Panc1 (cell line): ENCODE measurements at regions not wholly inside any gene's neighbourhood (a gene's known extent, or its start where the extent isn't known, plus 50 kb on each side); places are given as distances from the start of the nearest gene placed in this dataset.

Experiments
- ATAC-seq: fragments of 200-7000 bp; cut with Tn5 transposase; 2 replicates; pipeline ENCODE4 v1.9.1; 2020; ENCODE audit warnings: mild to moderate bottlenecking, moderate library complexity
- BruUV-seq: library from RNA; stranded (reverse); fragments of 400-500 nt; replicated peaks from 2 replicates; lab custom pipeline; 2021; lab: Mats Ljungman, UMichigan
- CTCF ChIA-PET: fragments of 300-600 bp; sonication (Branson Sonifier 250); formaldehyde crosslinking; loops from one replicate; lab custom pipeline; 2022; ENCODE audit warnings: antibody characterized with exemption; lab: Charles Lee
- POLR2A ChIA-PET: fragments of 300-600 bp; sonication (Branson Sonifier 250); formaldehyde crosslinking; loops from one replicate; lab custom pipeline; 2022; ENCODE audit warnings: antibody characterized with exemption; lab: Charles Lee
- DNase-seq: peaks from one replicate; pipeline ENCODE4 v3.0.0-alpha.2; 2010; ENCODE audit warnings: low read depth, low spot score
- H3K27ac ChIP-seq: 2 replicates; pipeline ENCODE4 v1.5.1; 2011; ENCODE audit warnings: mild to moderate bottlenecking, low read length, inconsistent platforms
- H3K27me3 ChIP-seq: fragments of 200-500 bp; sonication (Bioruptor generic); 2 replicates; pipeline ENCODE4 v1.6.0; 2014; ENCODE audit warnings: low read length, inconsistent platforms; ENCODE audit not compliant: control insufficient read depth, insufficient read depth
- H3K36me3 ChIP-seq: fragments of 200-500 bp; sonication (Bioruptor generic); 2 replicates; pipeline ENCODE4 v1.5.1; 2014; ENCODE audit warnings: inconsistent platforms, mild to moderate bottlenecking, low read length, moderate library complexity; ENCODE audit not compliant: control insufficient read depth, insufficient read depth
- H3K4me1 ChIP-seq: 2 replicates; pipeline ENCODE4 v1.5.1; 2011; ENCODE audit warnings: inconsistent platforms, mild to moderate bottlenecking, low read length, moderate library complexity; ENCODE audit not compliant: control insufficient read depth, insufficient read depth
- H3K4me3 ChIP-seq, 2 experiments: 2 replicates each; pipeline ENCODE4 v1.5.1; 2011 to 2012; ENCODE audit warnings: low read depth in 2 of 2, low read length in 2 of 2, mild to moderate bottlenecking in 2 of 2, inconsistent platforms in 1 of 2, moderate library complexity in 1 of 2
- H3K9me3 ChIP-seq: fragments of 200-500 bp; sonication (Bioruptor generic); 2 replicates; pipeline ENCODE4 v1.5.1; 2014; ENCODE audit warnings: low read depth, mild to moderate bottlenecking, inconsistent platforms, low read length, moderate library complexity; ENCODE audit not compliant: control insufficient read depth, insufficient read depth
- CTCF ChIP-seq: fragments of 450-650 bp; IDR thresholded peaks from 2 replicates; pipeline ENCODE4 v1.5.1; 2017; ENCODE audit warnings: mild to moderate bottlenecking
- POLR2AphosphoS5 ChIP-seq: IDR thresholded peaks from 2 replicates; pipeline ENCODE4 v1.6.1; 2012; ENCODE audit warnings: mild to moderate bottlenecking, low read depth, low read length, moderate library complexity
- REST ChIP-seq, 2 experiments: IDR thresholded peaks; 2 replicates each; pipeline ENCODE4 v1.6.1; 2011 to 2012; ENCODE audit warnings: low read depth in 2 of 2, control low read depth in 1 of 2, low read length in 1 of 2, mild to moderate bottlenecking in 1 of 2, moderate library complexity in 1 of 2; ENCODE audit not compliant: insufficient read depth in 1 of 2
- SIN3A ChIP-seq: IDR thresholded peaks from 2 replicates; pipeline ENCODE4 v1.6.1; 2012; ENCODE audit warnings: low read depth, mild to moderate bottlenecking, low read length, moderate library complexity, borderline replicate concordance; ENCODE audit not compliant: insufficient read depth
- TCF7L2 ChIP-seq: IDR thresholded peaks from 2 replicates; pipeline ENCODE4 v1.6.1; 2011; ENCODE audit warnings: mild to moderate bottlenecking, low read depth, low read length, inconsistent platforms
- in situ Hi-C: cut with HindIII; loops from 2 replicates; pipeline ENCODE4 v1.10.0; 2016; ENCODE audit warnings: low sequenced_read_pairs, low pct_unique_long_range_greater_than_20kb
- intact Hi-C: fragments of 100-400 bp; cut with micrococcal nuclease; formaldehyde crosslinking; loops from one replicate; pipeline ENCODE4 v1.10.0; 2022; ENCODE audit not compliant: unreplicated experiment

GRCh38 chr6:164085091-164086075 is 670.9 kb downstream of the QKI start:
- Histone ChIP-seq H3K9me3 (no peaks in the 10 kb centered on the region), H3K27ac (no peak overlapping the region), H3K4me1 (no peaks in the 10 kb centered on the region), H3K36me3 (no peaks in the 10 kb centered on the region), H3K4me3 (no peak overlapping the region), H3K27me3 (no peaks in the 10 kb centered on the region)
- ChIA-PET CTCF (interaction anchor here (0.6 to 0.7 kb wide), 2 partner anchors 48 to 1137 kb away, joined by 5 to 6 read pairs; no protein-coding TSS in a partner anchor), POLR2A (no interaction called here)
- no peak for TF ChIP-seq REST (IDR thresholded peaks at IDR 0.05; ENCODE audit: insufficient read depth in 1 of 2, low read depth in 2 of 2, low read length in 1 of 2)
- no peak for TF ChIP-seq TCF7L2
- DNase-seq (no peak), ATAC-seq (no peak)
- BruUV-seq: no TSS peak
- intact Hi-C loops (no loop called here), in situ Hi-C loops (no loop called here)

- no peaks in the 10 kb centered on the region for H3K4me1 ChIP-seq
- no TSS peak for BruUV-seq
- ATAC-seq: no peak
- ChIA-PET CTCF (no interaction called here), POLR2A (no interaction called here)
- no peak overlapping the region for H3K4me3 ChIP-seq
- TF ChIP-seq SIN3A: no peak
- no peak for TF ChIP-seq CTCF
- TF ChIP-seq POLR2AphosphoS5: no peak
- no peak for TF ChIP-seq REST (IDR thresholded peaks at IDR 0.05; ENCODE audit: insufficient read depth in 1 of 2, low read depth in 2 of 2, low read length in 1 of 2)
- no peak for TF ChIP-seq TCF7L2
- H3K27me3 ChIP-seq: no peaks in the 10 kb centered on the region
- intact Hi-C loops (no loop called here), in situ Hi-C loops (no loop called here)
- H3K27ac ChIP-seq: no peak overlapping the region
- DNase-seq: no peak
- no peaks in the 10 kb centered on the region for H3K36me3 ChIP-seq
- H3K9me3 ChIP-seq: peaks cover 4% of the 10 kb centered on the region; the same call in 1 of the 2 replicates
These were observed 664.7 kb downstream of the QKI start for GRCh38 chr6:164079275-164079600.
